ENCODE measurements at regions not wholly inside any gene's neighbourhood (a gene's known extent, or its start where the extent isn't known, plus 50 kb on each side); places are given as distances from the start of the nearest gene placed in this dataset.

GRCh38 chr4:63371001-63371400 is 1038.2 kb downstream of the TECRL start:
- TF ChIP-seq, protein P1, sequence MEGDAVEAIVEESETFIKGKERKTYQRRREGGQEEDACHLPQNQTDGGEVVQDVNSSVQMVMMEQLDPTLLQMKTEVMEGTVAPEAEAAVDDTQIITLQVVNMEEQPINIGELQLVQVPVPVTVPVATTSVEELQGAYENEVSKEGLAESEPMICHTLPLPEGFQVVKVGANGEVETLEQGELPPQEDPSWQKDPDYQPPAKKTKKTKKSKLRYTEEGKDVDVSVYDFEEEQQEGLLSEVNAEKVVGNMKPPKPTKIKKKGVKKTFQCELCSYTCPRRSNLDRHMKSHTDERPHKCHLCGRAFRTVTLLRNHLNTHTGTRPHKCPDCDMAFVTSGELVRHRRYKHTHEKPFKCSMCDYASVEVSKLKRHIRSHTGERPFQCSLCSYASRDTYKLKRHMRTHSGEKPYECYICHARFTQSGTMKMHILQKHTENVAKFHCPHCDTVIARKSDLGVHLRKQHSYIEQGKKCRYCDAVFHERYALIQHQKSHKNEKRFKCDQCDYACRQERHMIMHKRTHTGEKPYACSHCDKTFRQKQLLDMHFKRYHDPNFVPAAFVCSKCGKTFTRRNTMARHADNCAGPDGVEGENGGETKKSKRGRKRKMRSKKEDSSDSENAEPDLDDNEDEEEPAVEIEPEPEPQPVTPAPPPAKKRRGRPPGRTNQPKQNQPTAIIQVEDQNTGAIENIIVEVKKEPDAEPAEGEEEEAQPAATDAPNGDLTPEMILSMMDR (IDR thresholded peaks at IDR 0.05), result no peak
- no peak for TF ChIP-seq POLR2A (IDR thresholded peaks at IDR 0.05)
- Histone ChIP-seq H3K4me3 (no peak overlapping the region), H3K36me3 (no peaks in the 10 kb centered on the region), H3K27ac (no peak overlapping the region), H3K4me1 (no peaks in the 10 kb centered on the region), H3K27me3 (no peaks in the 10 kb centered on the region), H3K9me3 (no peaks in the 10 kb centered on the region)
- intact Hi-C loops (cut with DNase I), result no loop called here
- no peak for DNase-seq

GRCh38 chr4:63361628-63362027 is 1047.6 kb downstream of the TECRL start:
- no peak for DNase-seq
- 73 to 78% methylated on average over 2 of the region's 2 CpGs for WGBS, 2 donors
- H3K4me1 ChIP-seq, result no peaks in the 10 kb centered on the region
- intact Hi-C loops (cut with DNase I), result no loop called here
- no peak overlapping the region for H3K27ac ChIP-seq
- TF ChIP-seq, protein P1 (IDR thresholded peaks at IDR 0.05), result no peak
- no peak for TF ChIP-seq POLR2A (IDR thresholded peaks at IDR 0.05)
- no peak overlapping the region for H3K4me3 ChIP-seq
- no peaks in the 10 kb centered on the region for H3K36me3 ChIP-seq
- H3K9me3 ChIP-seq, result no peaks in the 10 kb centered on the region
- no peaks in the 10 kb centered on the region for H3K27me3 ChIP-seq

DNA sequence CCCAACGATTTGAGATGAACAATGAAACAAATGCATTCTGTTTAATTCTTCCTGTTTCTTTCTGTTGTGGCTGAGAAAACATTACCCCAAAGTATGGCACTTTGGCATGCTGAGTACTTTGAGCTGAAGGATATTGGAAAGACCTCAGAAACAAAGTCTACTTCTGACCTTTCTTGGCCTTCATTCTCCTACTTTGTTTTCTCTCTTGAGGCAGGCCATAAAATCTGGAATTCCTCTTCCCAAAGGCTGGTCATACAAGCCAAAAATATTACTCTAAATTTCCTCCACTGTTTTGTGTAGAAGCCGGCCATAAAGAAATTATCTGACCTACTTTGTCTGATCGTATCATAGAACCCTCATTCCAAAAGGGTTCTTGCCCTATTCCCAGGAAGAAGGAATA is 1048.2 kb downstream of the TECRL start:
- TF ChIP-seq POLR2A (IDR thresholded peaks at IDR 0.05), result no peak
- TF ChIP-seq, protein P1 (IDR thresholded peaks at IDR 0.05), result no peak
- H3K4me1 ChIP-seq, result no peaks in the 10 kb centered on the region
- no peaks in the 10 kb centered on the region for H3K36me3 ChIP-seq
- no peak overlapping the region for H3K4me3 ChIP-seq
- H3K27me3 ChIP-seq, result no peaks in the 10 kb centered on the region
- 74% methylated on average over 3 of the region's 3 CpGs for WGBS, 2 donors
- DNase-seq, result no peak
- no peaks in the 10 kb centered on the region for H3K9me3 ChIP-seq
- intact Hi-C loops (cut with DNase I), result no loop called here
- H3K27ac ChIP-seq, result no peak overlapping the region

DNA sequence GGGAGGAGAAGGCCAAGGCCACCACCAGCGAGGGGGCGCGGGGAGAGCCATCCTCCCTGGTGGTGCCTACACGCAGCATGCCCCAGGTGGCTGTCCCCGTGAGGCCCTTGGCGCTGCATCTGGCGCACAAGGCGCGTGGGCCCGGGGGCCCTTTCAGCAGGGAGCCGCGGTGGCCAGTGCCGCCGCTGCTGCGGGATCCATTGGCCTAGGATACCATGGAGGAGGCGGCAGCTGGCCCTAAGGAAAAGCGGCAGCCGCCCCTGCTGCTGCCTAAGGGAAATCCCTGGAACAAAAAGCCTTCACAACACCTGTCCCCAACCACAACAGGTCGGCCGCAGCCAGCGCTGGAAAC is 1059.6 kb downstream of the TECRL start:
- H3K4me3 ChIP-seq, result no peak overlapping the region
- 92% methylated on average over 2 of the region's 21 CpGs; no CpG with 5 or more reads in 1 of the 2 donors for WGBS, 2 donors
- no peaks in the 10 kb centered on the region for H3K4me1 ChIP-seq
- intact Hi-C loops (cut with DNase I), result no loop called here
- H3K36me3 ChIP-seq, result no peaks in the 10 kb centered on the region
- peaks cover 0 to 46% (median 11%) of the 10 kb centered on the region in 3 donors for H3K9me3 ChIP-seq
- H3K27me3 ChIP-seq, result no peaks in the 10 kb centered on the region
- DNase-seq, result no peak
- H3K27ac ChIP-seq, result no peak overlapping the region
- TF ChIP-seq, protein P1 (IDR thresholded peaks at IDR 0.05), result no peak
- no peak for TF ChIP-seq POLR2A (IDR thresholded peaks at IDR 0.05)

DNA sequence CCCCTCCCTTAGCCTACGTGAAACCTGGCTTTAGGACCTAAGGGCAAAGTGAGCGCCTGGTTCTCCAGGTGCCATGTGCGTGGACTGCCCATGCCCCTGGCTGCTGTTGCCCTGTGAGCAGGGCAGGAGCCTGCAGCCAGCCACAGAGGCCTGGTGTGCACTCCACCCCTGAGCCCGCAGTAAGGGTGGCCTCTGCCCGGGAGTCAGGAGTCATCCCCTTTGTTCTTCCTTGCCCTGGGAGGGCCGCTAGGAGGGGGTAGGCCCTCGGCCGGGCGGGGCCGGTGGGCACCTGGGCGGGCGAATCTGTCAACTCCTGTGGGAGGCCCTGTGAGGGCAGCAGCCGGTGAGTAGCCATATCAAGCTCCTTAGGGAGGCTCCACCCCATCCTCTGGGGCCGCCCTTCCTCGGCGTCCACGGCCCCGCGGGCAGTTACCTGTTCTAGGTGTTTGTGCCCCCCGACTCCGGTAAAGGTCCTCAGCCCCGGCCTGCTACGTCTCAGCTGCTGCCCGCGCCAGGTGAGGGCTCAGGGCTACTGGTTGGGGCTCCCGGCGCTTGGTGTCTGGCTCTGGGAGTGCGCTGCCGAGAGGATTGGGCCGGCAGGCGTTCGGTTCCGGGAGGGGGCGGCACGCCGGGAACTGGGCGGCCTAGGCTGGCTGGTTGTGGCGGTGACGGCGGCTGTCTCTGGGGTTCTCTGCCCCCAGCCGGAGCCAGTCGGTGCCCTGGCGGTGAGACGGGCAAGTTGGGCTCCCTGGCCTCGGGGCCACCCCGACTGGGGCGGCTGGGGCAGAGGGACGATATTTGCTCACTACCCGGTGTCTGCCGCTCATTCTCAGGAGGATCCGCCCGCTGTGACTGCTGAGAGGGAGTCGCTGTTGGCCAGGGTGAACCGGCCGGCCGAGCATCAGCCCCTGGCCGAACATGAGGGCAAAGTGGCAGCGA is 1060.2 kb downstream of the TECRL start:
- Histone ChIP-seq H3K4me1 (no peaks in the 10 kb centered on the region), H3K27ac (no peak overlapping the region), H3K27me3 (no peaks in the 10 kb centered on the region), H3K36me3 (no peaks in the 10 kb centered on the region), H3K9me3 (peaks cover 0 to 50% (median 11%) of the 10 kb centered on the region in 3 donors), H3K4me3 (no peak overlapping the region)
- 66% methylated on average over 11 of the region's 58 CpGs; no CpG with 5 or more reads in 1 of the 2 donors for WGBS, 2 donors
- TF ChIP-seq, protein P1 (IDR thresholded peaks at IDR 0.05), result no peak
- TF ChIP-seq POLR2A (IDR thresholded peaks at IDR 0.05), result no peak
- intact Hi-C loops (cut with DNase I), result no loop called here
- DNase-seq, result no peak

Measured in esophagus squamous epithelium (tissue), 5 donors.